CD4-positive, alpha-beta T cell (primary cell): ENCODE measurements at regions not wholly inside any gene's neighbourhood (a gene's known extent, or its start where the extent isn't known, plus 50 kb on each side); places are given as distances from the start of the nearest gene placed in this dataset.

Experiments
- ATAC-seq: fragments of 200-7000 bp; cut with Tn5 transposase; one replicate; pipeline ENCODE4 v1.10.0; 2022; ENCODE audit warnings: mild to moderate bottlenecking; ENCODE audit not compliant: poor library complexity
- CTCF ChIA-PET: fragments of 350-600 bp; sonication (Branson Sonifier 250); formaldehyde crosslinking; loops from one replicate; lab custom pipeline; 2021; ENCODE audit warnings: antibody characterized with exemption, inconsistent platforms; lab: Charles Lee
- POLR2A ChIA-PET: fragments of 350-600 bp; sonication (Branson Sonifier 250); formaldehyde crosslinking; loops from one replicate; lab custom pipeline; 2021; ENCODE audit warnings: antibody characterized with exemption, inconsistent platforms; lab: Charles Lee
- DNase-seq, 14 experiments: peaks; one replicate each; pipeline ENCODE4 v3.0.0-alpha.2; 2013 to 2020; ENCODE audit warnings: mixed read lengths in 2 of 14
- H3K27ac ChIP-seq, 2 donors: one replicate each; pipeline versions ENCODE4 v1.5.1 to v1.7.0; 2013; ENCODE audit warnings: low read length in 2 of 2, low read depth in 1 of 2, mild to moderate bottlenecking in 1 of 2
- H3K27me3 ChIP-seq, 2 experiments: 1 replicate in 1 of 2; 2 replicates in 1 of 2; pipeline versions ENCODE4 v1.6.1 to v1.7.0; 2013; ENCODE audit warnings: low read length in 2 of 2, control low read depth in 1 of 2, mild to moderate bottlenecking in 1 of 2, moderate library complexity in 1 of 2; ENCODE audit not compliant: insufficient read depth in 2 of 2, control insufficient read depth in 1 of 2
- H3K36me3 ChIP-seq: one replicate; pipeline ENCODE4 v1.6.1; 2013; ENCODE audit warnings: low read length, control low read depth; ENCODE audit not compliant: insufficient read depth
- H3K4me1 ChIP-seq: one replicate; pipeline ENCODE4 v1.6.1; 2013; ENCODE audit warnings: low read length, control low read depth; ENCODE audit not compliant: insufficient read depth
- H3K4me3 ChIP-seq: one replicate; pipeline ENCODE4 v1.5.1; 2013; ENCODE audit warnings: mild to moderate bottlenecking, low read length, moderate library complexity
- H3K9me3 ChIP-seq, 2 experiments: 1 replicate in 1 of 2; 2 replicates in 1 of 2; pipeline versions ENCODE4 v1.6.1 to v1.7.0; 2013; ENCODE audit warnings: low read length in 2 of 2, mild to moderate bottlenecking in 2 of 2, control low read depth in 1 of 2, moderate library complexity in 1 of 2; ENCODE audit not compliant: control insufficient read depth in 1 of 2, insufficient read depth in 1 of 2
- H3K27ac Mint-ChIP-seq: one replicate; pipeline ENCODE4 v1.8.0; 2020; ENCODE audit warnings: mixed read lengths
- H3K27me3 Mint-ChIP-seq: one replicate; pipeline ENCODE4 v1.8.0; 2021; ENCODE audit warnings: mixed read lengths
- H3K36me3 Mint-ChIP-seq: one replicate; pipeline ENCODE4 v1.8.0; 2021; ENCODE audit warnings: low read depth, mixed read lengths
- H3K4me1 Mint-ChIP-seq: one replicate; pipeline ENCODE4 v1.8.0; 2021; ENCODE audit warnings: low read depth, mixed read lengths
- H3K4me3 Mint-ChIP-seq: one replicate; pipeline ENCODE4 v1.8.0; 2020; ENCODE audit warnings: mild to moderate bottlenecking, mixed read lengths
- H3K9me3 Mint-ChIP-seq: one replicate; pipeline ENCODE4 v1.8.0; 2020; ENCODE audit warnings: mixed read lengths
- CTCF ChIP-seq: fragments of 200-600 bp; IDR thresholded peaks from one replicate; pipeline ENCODE4 v1.8.0; 2022; ENCODE audit warnings: antibody characterized with exemption, mild to moderate bottlenecking
- intact Hi-C, 2 experiments: fragments of 100-400 bp; cut with DNase I in 1 of 2; cut with micrococcal nuclease in 1 of 2; formaldehyde crosslinking; loops; one replicate each; pipeline versions ENCODE4 v1.15.1 to v1.9.0; 2023 to 2025; cut with DNase I, micrococcal nuclease

DNA sequence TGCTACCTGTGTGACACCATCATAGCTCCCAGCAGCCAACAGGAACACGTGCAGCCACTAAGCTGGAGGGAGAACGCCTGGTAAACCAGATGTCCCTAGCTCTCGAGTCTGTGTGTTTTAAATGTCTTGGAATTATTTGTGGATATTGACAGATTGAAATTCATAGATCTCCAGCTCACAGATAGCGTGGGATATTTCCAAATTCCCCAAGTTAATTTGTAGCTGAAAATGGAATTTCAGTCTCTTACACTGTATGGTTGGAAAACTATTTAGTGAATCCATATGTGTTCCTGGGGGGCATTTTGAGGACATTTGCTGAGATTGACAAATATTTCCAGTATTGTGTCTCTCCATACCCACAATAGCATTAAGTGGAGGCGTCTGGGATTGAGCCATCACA, 618.6 kb upstream of the TMEM132C start:
- Histone ChIP-seq H3K9me3 (no peaks in the 10 kb centered on the region), H3K36me3 (no peaks in the 10 kb centered on the region), H3K27me3 (no peaks in the 10 kb centered on the region), H3K4me1 (no peaks in the 10 kb centered on the region), H3K4me3 (no peak overlapping the region), H3K27ac (no peak overlapping the region)
- Mint-ChIP-seq H3K27ac (no peak overlapping the region), H3K4me3 (no peak overlapping the region), H3K9me3 (no peaks in the 10 kb centered on the region), H3K4me1 (no peaks in the 10 kb centered on the region), H3K36me3 (no peaks in the 10 kb centered on the region), H3K27me3 (no peaks in the 10 kb centered on the region)
- ChIA-PET POLR2A (no interaction called here), CTCF (no interaction called here)
- intact Hi-C loops, result no loop called here
- ATAC-seq (no peak), DNase-seq (no peak)
- TF ChIP-seq CTCF, result no peak

GRCh38 chr12:127649961-127650360, 617.0 kb upstream of the TMEM132C start:
- H3K4me3 ChIP-seq, result no peak overlapping the region
- Mint-ChIP-seq H3K4me3 (no peak overlapping the region), H3K9me3 (no peaks in the 10 kb centered on the region), H3K4me1 (no peaks in the 10 kb centered on the region), H3K27ac (no peak overlapping the region), H3K36me3 (no peaks in the 10 kb centered on the region), H3K27me3 (no peaks in the 10 kb centered on the region)
- POLR2A ChIA-PET, result no interaction called here
- H3K27ac ChIP-seq, result no peak overlapping the region
- H3K9me3 ChIP-seq, result peaks cover 0 to 5% of the 10 kb centered on the region in 2 experiments
- DNase-seq (no peak), ATAC-seq (no peak)
- TF ChIP-seq CTCF, result no peak
- CTCF ChIA-PET, result no interaction called here
- H3K4me1 ChIP-seq, result no peaks in the 10 kb centered on the region
- no peaks in the 10 kb centered on the region for H3K27me3 ChIP-seq
- no peaks in the 10 kb centered on the region for H3K36me3 ChIP-seq
- intact Hi-C loops, result no loop called here

DNA sequence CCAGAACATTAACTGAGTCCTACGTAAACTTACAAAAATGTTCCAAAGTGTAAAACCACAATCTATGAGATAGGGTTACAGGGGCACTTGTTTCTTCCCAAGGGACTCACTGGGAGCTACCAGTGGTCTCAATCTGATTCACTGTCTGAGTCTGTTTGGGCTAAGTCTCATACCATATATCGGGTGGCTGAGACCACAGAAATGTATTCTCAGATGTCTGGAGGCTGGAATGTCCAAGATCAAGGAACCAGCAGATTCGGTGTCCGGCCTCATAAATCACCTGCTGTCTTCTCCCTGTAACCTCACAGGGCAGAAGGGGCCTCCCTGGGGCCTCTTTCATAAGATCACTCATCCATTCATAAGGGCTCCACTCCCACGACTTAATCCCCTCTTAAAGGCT, 616.3 kb upstream of the TMEM132C start:
- ChIA-PET POLR2A (no interaction called here), CTCF (no interaction called here)
- H3K36me3 ChIP-seq, result no peaks in the 10 kb centered on the region
- ATAC-seq, result no peak
- no peaks in the 10 kb centered on the region for H3K27me3 ChIP-seq
- no peak overlapping the region for H3K4me3 ChIP-seq
- no peak overlapping the region for H3K27ac Mint-ChIP-seq
- H3K27ac ChIP-seq, result no peak overlapping the region
- no peaks in the 10 kb centered on the region for H3K36me3 Mint-ChIP-seq
- TF ChIP-seq CTCF, result no peak
- H3K27me3 Mint-ChIP-seq, result no peaks in the 10 kb centered on the region
- H3K9me3 ChIP-seq, result peaks cover 0 to 8% of the 10 kb centered on the region in 2 experiments
- H3K4me3 Mint-ChIP-seq, result no peak overlapping the region
- no peaks in the 10 kb centered on the region for H3K4me1 Mint-ChIP-seq
- H3K9me3 Mint-ChIP-seq, result no peaks in the 10 kb centered on the region
- no peaks in the 10 kb centered on the region for H3K4me1 ChIP-seq
- no peak for DNase-seq
- intact Hi-C loops, result no loop called here
